ENCODE measurements at regions not wholly inside any gene's neighbourhood (a gene's known extent, or its start where the extent isn't known, plus 50 kb on each side); places are given as distances from the start of the nearest gene placed in this dataset.
A peak's percentile ranks its signal among the peaks of the same experiment; 100 is the strongest.

DNA sequence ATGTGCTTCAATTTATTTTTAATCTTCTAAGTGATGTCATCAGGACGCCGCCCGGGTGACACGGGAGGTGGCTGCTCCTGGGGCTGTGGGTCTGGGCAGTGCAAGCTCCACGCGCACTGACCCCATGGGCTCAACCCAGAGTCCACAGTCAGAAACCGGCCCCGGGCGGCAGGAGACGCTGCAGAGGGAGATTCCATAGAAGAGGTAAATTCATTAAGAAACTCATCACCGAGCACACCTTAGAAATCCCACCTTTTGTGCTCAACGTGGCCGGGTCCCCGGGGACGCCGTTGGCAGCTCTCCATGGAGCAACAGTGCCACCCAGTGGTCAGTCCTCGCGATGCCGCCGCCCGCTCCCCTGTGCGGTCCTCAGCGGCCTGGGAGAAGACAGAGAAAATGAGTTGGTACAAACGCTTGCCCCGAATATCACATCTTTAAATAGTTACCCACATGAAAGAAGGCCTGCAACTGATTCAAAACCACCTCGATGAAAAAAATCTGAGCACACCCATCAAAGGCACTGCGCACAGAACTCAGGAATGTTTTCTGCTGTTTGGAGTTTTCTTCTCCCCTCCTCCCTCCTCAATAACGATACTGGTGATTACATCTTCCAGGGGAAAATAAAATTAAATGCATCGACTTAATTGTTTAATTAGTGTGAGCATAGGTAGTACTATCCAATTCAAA lies 92.6 kb downstream of the CMPK2 start (continued):
- TF ChIP-seq, protein P1, sequence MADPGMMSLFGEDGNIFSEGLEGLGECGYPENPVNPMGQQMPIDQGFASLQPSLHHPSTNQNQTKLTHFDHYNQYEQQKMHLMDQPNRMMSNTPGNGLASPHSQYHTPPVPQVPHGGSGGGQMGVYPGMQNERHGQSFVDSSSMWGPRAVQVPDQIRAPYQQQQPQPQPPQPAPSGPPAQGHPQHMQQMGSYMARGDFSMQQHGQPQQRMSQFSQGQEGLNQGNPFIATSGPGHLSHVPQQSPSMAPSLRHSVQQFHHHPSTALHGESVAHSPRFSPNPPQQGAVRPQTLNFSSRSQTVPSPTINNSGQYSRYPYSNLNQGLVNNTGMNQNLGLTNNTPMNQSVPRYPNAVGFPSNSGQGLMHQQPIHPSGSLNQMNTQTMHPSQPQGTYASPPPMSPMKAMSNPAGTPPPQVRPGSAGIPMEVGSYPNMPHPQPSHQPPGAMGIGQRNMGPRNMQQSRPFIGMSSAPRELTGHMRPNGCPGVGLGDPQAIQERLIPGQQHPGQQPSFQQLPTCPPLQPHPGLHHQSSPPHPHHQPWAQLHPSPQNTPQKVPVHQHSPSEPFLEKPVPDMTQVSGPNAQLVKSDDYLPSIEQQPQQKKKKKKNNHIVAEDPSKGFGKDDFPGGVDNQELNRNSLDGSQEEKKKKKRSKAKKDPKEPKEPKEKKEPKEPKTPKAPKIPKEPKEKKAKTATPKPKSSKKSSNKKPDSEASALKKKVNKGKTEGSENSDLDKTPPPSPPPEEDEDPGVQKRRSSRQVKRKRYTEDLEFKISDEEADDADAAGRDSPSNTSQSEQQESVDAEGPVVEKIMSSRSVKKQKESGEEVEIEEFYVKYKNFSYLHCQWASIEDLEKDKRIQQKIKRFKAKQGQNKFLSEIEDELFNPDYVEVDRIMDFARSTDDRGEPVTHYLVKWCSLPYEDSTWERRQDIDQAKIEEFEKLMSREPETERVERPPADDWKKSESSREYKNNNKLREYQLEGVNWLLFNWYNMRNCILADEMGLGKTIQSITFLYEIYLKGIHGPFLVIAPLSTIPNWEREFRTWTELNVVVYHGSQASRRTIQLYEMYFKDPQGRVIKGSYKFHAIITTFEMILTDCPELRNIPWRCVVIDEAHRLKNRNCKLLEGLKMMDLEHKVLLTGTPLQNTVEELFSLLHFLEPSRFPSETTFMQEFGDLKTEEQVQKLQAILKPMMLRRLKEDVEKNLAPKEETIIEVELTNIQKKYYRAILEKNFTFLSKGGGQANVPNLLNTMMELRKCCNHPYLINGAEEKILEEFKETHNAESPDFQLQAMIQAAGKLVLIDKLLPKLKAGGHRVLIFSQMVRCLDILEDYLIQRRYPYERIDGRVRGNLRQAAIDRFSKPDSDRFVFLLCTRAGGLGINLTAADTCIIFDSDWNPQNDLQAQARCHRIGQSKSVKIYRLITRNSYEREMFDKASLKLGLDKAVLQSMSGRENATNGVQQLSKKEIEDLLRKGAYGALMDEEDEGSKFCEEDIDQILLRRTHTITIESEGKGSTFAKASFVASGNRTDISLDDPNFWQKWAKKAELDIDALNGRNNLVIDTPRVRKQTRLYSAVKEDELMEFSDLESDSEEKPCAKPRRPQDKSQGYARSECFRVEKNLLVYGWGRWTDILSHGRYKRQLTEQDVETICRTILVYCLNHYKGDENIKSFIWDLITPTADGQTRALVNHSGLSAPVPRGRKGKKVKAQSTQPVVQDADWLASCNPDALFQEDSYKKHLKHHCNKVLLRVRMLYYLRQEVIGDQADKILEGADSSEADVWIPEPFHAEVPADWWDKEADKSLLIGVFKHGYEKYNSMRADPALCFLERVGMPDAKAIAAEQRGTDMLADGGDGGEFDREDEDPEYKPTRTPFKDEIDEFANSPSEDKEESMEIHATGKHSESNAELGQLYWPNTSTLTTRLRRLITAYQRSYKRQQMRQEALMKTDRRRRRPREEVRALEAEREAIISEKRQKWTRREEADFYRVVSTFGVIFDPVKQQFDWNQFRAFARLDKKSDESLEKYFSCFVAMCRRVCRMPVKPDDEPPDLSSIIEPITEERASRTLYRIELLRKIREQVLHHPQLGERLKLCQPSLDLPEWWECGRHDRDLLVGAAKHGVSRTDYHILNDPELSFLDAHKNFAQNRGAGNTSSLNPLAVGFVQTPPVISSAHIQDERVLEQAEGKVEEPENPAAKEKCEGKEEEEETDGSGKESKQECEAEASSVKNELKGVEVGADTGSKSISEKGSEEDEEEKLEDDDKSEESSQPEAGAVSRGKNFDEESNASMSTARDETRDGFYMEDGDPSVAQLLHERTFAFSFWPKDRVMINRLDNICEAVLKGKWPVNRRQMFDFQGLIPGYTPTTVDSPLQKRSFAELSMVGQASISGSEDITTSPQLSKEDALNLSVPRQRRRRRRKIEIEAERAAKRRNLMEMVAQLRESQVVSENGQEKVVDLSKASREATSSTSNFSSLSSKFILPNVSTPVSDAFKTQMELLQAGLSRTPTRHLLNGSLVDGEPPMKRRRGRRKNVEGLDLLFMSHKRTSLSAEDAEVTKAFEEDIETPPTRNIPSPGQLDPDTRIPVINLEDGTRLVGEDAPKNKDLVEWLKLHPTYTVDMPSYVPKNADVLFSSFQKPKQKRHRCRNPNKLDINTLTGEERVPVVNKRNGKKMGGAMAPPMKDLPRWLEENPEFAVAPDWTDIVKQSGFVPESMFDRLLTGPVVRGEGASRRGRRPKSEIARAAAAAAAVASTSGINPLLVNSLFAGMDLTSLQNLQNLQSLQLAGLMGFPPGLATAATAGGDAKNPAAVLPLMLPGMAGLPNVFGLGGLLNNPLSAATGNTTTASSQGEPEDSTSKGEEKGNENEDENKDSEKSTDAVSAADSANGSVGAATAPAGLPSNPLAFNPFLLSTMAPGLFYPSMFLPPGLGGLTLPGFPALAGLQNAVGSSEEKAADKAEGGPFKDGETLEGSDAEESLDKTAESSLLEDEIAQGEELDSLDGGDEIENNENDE (IDR thresholded peaks at IDR 0.05; ENCODE audit: insufficient replicate concordance, low read length): no peak
- no peak for TF ChIP-seq RBBP5 (IDR thresholded peaks at IDR 0.05; ENCODE audit: borderline replicate concordance, low read depth, low read length)
- TF ChIP-seq RNF2 (IDR thresholded peaks at IDR 0.05; ENCODE audit: borderline replicate concordance, low read depth, low read length, missing control alignments, poor library complexity, severe bottlenecking): no peak
- TF ChIP-seq RAD21 (IDR thresholded peaks at IDR 0.05 in 1 of 2, conservative IDR thresholded peaks at IDR 0.05 in 1 of 2; ENCODE audit: low read depth in 2 of 2, low read length in 2 of 2): peak; percentile 97 to 99
- TF ChIP-seq CREB1 (IDR thresholded peaks at IDR 0.05): no peak; the same call in 1 of the 2 replicates
- TF ChIP-seq TAF7 (optimal IDR thresholded peaks at IDR 0.05; ENCODE audit: borderline replicate concordance, low read depth, low read length): no peak
- no peak for TF ChIP-seq BACH1 (IDR thresholded peaks at IDR 0.05; ENCODE audit: low read length)
- TF ChIP-seq, protein P2, sequence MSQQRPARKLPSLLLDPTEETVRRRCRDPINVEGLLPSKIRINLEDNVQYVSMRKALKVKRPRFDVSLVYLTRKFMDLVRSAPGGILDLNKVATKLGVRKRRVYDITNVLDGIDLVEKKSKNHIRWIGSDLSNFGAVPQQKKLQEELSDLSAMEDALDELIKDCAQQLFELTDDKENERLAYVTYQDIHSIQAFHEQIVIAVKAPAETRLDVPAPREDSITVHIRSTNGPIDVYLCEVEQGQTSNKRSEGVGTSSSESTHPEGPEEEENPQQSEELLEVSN (IDR thresholded peaks at IDR 0.05): peak; percentile 90
- TF ChIP-seq, protein P3, sequence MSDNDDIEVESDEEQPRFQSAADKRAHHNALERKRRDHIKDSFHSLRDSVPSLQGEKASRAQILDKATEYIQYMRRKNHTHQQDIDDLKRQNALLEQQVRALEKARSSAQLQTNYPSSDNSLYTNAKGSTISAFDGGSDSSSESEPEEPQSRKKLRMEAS (IDR thresholded peaks at IDR 0.05): peak; percentile 79

All from H1 (cell line).